Peyer's patch (tissue), 4 donors: ENCODE measurements at regions not wholly inside any gene's neighbourhood (a gene's known extent, or its start where the extent isn't known, plus 50 kb on each side); places are given as distances from the start of the nearest gene placed in this dataset.

Experiments used
- POLR2A ChIP-seq, 2 donors: fragments of 450-650 bp; IDR thresholded peaks; one replicate each; pipeline ENCODE4 v1.5.1; 2017; ENCODE audit warnings: antibody characterized with exemption in 2 of 2, mild to moderate bottlenecking in 2 of 2, moderate library complexity in 2 of 2
- TF ChIP-seq, protein P1 (sequence below), 6 experiments: fragments of 450-650 bp in 4 of 6; fragments of 200-600 bp in 2 of 6; sonication (generic) in 1 of 6; IDR thresholded peaks; one replicate each; pipeline ENCODE4 v1.5.1; 2017 to 2019; ENCODE audit warnings: antibody characterized with exemption in 6 of 6, mild to moderate bottlenecking in 3 of 6, moderate library complexity in 1 of 6

DNA sequence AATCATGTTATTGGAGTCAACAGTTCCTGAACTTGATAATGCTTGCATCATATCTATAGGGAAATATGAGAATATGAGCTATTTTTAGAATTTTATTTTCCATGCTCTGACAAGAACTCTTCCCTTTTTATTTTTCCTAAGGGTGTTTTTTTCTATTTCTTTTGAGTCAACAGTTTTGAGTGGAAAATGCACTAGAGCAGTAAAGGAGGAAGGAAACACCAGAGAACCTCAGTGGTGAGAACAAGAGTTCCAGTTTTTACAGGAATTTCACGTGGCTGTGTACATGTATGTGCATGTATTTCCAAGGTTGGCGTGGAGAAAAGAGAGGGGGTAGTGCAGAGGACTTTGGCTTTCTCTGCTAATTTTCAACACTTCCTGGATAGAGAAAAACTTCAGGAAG is 63.6 kb upstream of the TNFSF18 start:
- TF ChIP-seq, protein P1, sequence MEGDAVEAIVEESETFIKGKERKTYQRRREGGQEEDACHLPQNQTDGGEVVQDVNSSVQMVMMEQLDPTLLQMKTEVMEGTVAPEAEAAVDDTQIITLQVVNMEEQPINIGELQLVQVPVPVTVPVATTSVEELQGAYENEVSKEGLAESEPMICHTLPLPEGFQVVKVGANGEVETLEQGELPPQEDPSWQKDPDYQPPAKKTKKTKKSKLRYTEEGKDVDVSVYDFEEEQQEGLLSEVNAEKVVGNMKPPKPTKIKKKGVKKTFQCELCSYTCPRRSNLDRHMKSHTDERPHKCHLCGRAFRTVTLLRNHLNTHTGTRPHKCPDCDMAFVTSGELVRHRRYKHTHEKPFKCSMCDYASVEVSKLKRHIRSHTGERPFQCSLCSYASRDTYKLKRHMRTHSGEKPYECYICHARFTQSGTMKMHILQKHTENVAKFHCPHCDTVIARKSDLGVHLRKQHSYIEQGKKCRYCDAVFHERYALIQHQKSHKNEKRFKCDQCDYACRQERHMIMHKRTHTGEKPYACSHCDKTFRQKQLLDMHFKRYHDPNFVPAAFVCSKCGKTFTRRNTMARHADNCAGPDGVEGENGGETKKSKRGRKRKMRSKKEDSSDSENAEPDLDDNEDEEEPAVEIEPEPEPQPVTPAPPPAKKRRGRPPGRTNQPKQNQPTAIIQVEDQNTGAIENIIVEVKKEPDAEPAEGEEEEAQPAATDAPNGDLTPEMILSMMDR (IDR thresholded peaks at IDR 0.05): no peak
- TF ChIP-seq POLR2A (IDR thresholded peaks at IDR 0.05): no peak
